GM18909 (cell line): ENCODE measurements at regions not wholly inside any gene's neighbourhood (a gene's known extent, or its start where the extent isn't known, plus 50 kb on each side); places are given as distances from the start of the nearest gene placed in this dataset.

Experiments
- ATAC-seq: cut with Tn5 transposase; IDR thresholded peaks from one replicate; pipeline ENCODE4 v1.9.1; 2021; ENCODE audit warnings: mild to moderate bottlenecking; ENCODE audit not compliant: unreplicated experiment, poor library complexity

GRCh38 chr5:167482555-167482954 is 808.9 kb upstream of the WWC1 start:
- no peak for ATAC-seq

GRCh38 chr5:167485061-167485774 is 806.2 kb upstream of the WWC1 start:
- no peak for ATAC-seq

GRCh38 chr5:167488371-167488770 is 803.1 kb upstream of the WWC1 start:
- ATAC-seq: no peak

- no peak for ATAC-seq
Observed at GRCh38 chr5:167489202-167489601, 802.2 kb upstream of the WWC1 start.

- ATAC-seq: no peak
Observed at GRCh38 chr5:167503926-167504720, 787.3 kb upstream of the WWC1 start.

- ATAC-seq: no peak
Observed at GRCh38 chr5:167507463-167508233, 783.8 kb upstream of the WWC1 start.

- no peak for ATAC-seq
Observed at GRCh38 chr5:167509076-167509475, 782.4 kb upstream of the WWC1 start.

GRCh38 chr5:167511276-167511675 is 780.2 kb upstream of the WWC1 start:
- no peak for ATAC-seq

- no peak for ATAC-seq
Observed at GRCh38 chr5:167512111-167512510, 779.3 kb upstream of the WWC1 start.

- no peak for ATAC-seq
Observed at GRCh38 chr5:167513381-167513780, 778.1 kb upstream of the WWC1 start.

GRCh38 chr5:167514461-167514860 is 777.0 kb upstream of the WWC1 start:
- no peak for ATAC-seq

GRCh38 chr5:167525004-167525403 is 766.4 kb upstream of the WWC1 start:
- ATAC-seq: no peak

GRCh38 chr5:167528651-167529050 is 762.8 kb upstream of the WWC1 start:
- ATAC-seq: no peak

- no peak for ATAC-seq
Observed at GRCh38 chr5:167530548-167530947, 760.9 kb upstream of the WWC1 start.

GRCh38 chr5:167533814-167534795 is 757.3 kb upstream of the WWC1 start:
- no peak for ATAC-seq

- no peak for ATAC-seq
Observed at GRCh38 chr5:167539747-167540146, 751.7 kb upstream of the WWC1 start.

- no peak for ATAC-seq
Observed at GRCh38 chr5:167546270-167546669, 745.2 kb upstream of the WWC1 start.

GRCh38 chr5:167552356-167552755 is 739.1 kb upstream of the WWC1 start:
- ATAC-seq: no peak

- no peak for ATAC-seq
Observed at GRCh38 chr5:167553511-167553910, 737.9 kb upstream of the WWC1 start.
